ENCODE measurements at regions not wholly inside any gene's neighbourhood (a gene's known extent, or its start where the extent isn't known, plus 50 kb on each side); places are given as distances from the start of the nearest gene placed in this dataset.
"Not testable (repeated sequence)": the region's sequence is repeated elsewhere in the genome, so short reads cannot be mapped to it uniquely, and the experiment has no call there.

- peak; percentile 29 for DNase-seq
Measured at GRCh38 chr3:145219355-145220235, 941.4 kb downstream of the PLOD2 start.

GRCh38 chr3:145224886-145225285 is 936.1 kb downstream of the PLOD2 start:
- DNase-seq, result no peak

- DNase-seq, result no peak
Measured at GRCh38 chr3:145243875-145244274, 917.1 kb downstream of the PLOD2 start.

GRCh38 chr3:145244327-145244726 is 916.7 kb downstream of the PLOD2 start:
- no peak for DNase-seq

GRCh38 chr3:145246291-145246690 is 914.7 kb downstream of the PLOD2 start:
- DNase-seq, result no peak

GRCh38 chr3:145248928-145249327 is 912.1 kb downstream of the PLOD2 start:
- DNase-seq, result no peak

- DNase-seq, result no peak
Measured at GRCh38 chr3:145251311-145251710, 909.7 kb downstream of the PLOD2 start.

GRCh38 chr3:145257967-145258366 is 903.0 kb downstream of the PLOD2 start:
- not testable (repeated sequence) for DNase-seq

- no peak for DNase-seq
Measured at GRCh38 chr3:145259166-145259880, 901.7 kb downstream of the PLOD2 start.

GRCh38 chr3:145263458-145263857 is 897.5 kb downstream of the PLOD2 start:
- not testable (repeated sequence) for DNase-seq

- DNase-seq, result no peak
Measured at GRCh38 chr3:145266368-145266767, 894.6 kb downstream of the PLOD2 start.

- no peak for DNase-seq
Measured at GRCh38 chr3:145269106-145269505, 891.9 kb downstream of the PLOD2 start.

- DNase-seq, result no peak
Measured at GRCh38 chr3:145272684-145273083, 888.3 kb downstream of the PLOD2 start.

- DNase-seq, result no peak
Measured at GRCh38 chr3:145282505-145282904, 878.5 kb downstream of the PLOD2 start.

- DNase-seq, result no peak
Measured at GRCh38 chr3:145286937-145287336, 874.0 kb downstream of the PLOD2 start.

- no peak for DNase-seq
Measured at GRCh38 chr3:145290010-145290409, 871.0 kb downstream of the PLOD2 start.

GRCh38 chr3:145294572-145294971 is 866.4 kb downstream of the PLOD2 start:
- DNase-seq, result no peak

GRCh38 chr3:145307272-145307671 is 853.7 kb downstream of the PLOD2 start:
- DNase-seq, result no peak

GRCh38 chr3:145313751-145314150 is 847.2 kb downstream of the PLOD2 start:
- no peak for DNase-seq

- not testable (repeated sequence) for DNase-seq
Measured at GRCh38 chr3:145316253-145316652, 844.7 kb downstream of the PLOD2 start.

GRCh38 chr3:145326666-145327065 is 834.3 kb downstream of the PLOD2 start:
- no peak for DNase-seq

- not testable (repeated sequence) for DNase-seq
Measured at GRCh38 chr3:145333427-145333826, 827.6 kb downstream of the PLOD2 start.

GRCh38 chr3:145333931-145334330 is 827.1 kb downstream of the PLOD2 start:
- DNase-seq, result no peak

GRCh38 chr3:145355206-145355605 is 805.8 kb downstream of the PLOD2 start:
- DNase-seq, result no peak
